WTC11 (cell line): ENCODE measurements at regions not wholly inside any gene's neighbourhood (a gene's known extent, or its start where the extent isn't known, plus 50 kb on each side); places are given as distances from the start of the nearest gene placed in this dataset.
"Not testable (repeated sequence)": the region's sequence is repeated elsewhere in the genome, so short reads cannot be mapped to it uniquely, and the experiment has no call there.

Experiments used
- ATAC-seq: fragments of 200-7000 bp; cut with Tn5 transposase; 2 replicates; pipeline ENCODE4 v1.10.0; 2021; ENCODE audit warnings: mild to moderate bottlenecking, moderate library complexity
- CTCF ChIA-PET: fragments of 300-600 bp; sonication (Branson Sonifier 250); formaldehyde crosslinking; loops from one replicate; lab custom pipeline; 2021; ENCODE audit warnings: antibody characterized with exemption; lab: Charles Lee
- POLR2A ChIA-PET: fragments of 350-600 bp; sonication (Branson Sonifier 250); formaldehyde crosslinking; loops from one replicate; lab custom pipeline; 2021; ENCODE audit warnings: antibody characterized with exemption; lab: Charles Lee
- DNase-seq: peaks from one replicate; pipeline ENCODE4 v3.0.0; 2021; ENCODE audit warnings: low spot score
- H3K27ac Mint-ChIP-seq: 2 replicates; pipeline ENCODE4 v1.8.0; 2021; ENCODE audit warnings: mixed read lengths
- H3K27me3 Mint-ChIP-seq: 2 replicates; pipeline ENCODE4 v1.8.0; 2021; ENCODE audit warnings: low read depth, mild to moderate bottlenecking, moderate library complexity, mixed read lengths
- H3K36me3 Mint-ChIP-seq: 2 replicates; pipeline ENCODE4 v1.8.0; 2021; ENCODE audit warnings: mixed read lengths
- H3K4me1 Mint-ChIP-seq: 2 replicates; pipeline ENCODE4 v1.8.0; 2022; ENCODE audit warnings: mixed read lengths
- H3K4me3 Mint-ChIP-seq: 2 replicates; pipeline ENCODE4 v1.8.0; 2021; ENCODE audit warnings: mild to moderate bottlenecking, moderate library complexity, mixed read lengths
- H3K9me3 Mint-ChIP-seq: 2 replicates; pipeline ENCODE4 v1.8.0; 2021; ENCODE audit warnings: mixed read lengths
- CBFB ChIP-seq: sonication (generic); formaldehyde crosslinking; IDR thresholded peaks from 2 replicates; pipeline ENCODE4 v1.8.1; 2022; ENCODE audit warnings: mild to moderate bottlenecking, low read depth, missing genetic modification reagents
- CREM ChIP-seq: sonication (generic); formaldehyde crosslinking; IDR thresholded peaks from 2 replicates; pipeline ENCODE4 v1.8.1; 2022; ENCODE audit warnings: mild to moderate bottlenecking, missing genetic modification reagents, moderate library complexity
- FOXK1 ChIP-seq: sonication (generic); formaldehyde crosslinking; IDR thresholded peaks from 2 replicates; pipeline ENCODE4 v1.8.0; 2022; ENCODE audit warnings: mild to moderate bottlenecking, moderate library complexity, missing genetic modification reagents
- GABPB1 ChIP-seq: sonication (generic); formaldehyde crosslinking; IDR thresholded peaks from 2 replicates; pipeline ENCODE4 v1.8.1; 2023; ENCODE audit warnings: mild to moderate bottlenecking, missing genetic modification reagents
- KAT7 ChIP-seq: sonication (generic); formaldehyde crosslinking; IDR thresholded peaks from 2 replicates; pipeline ENCODE4 v1.8.1; 2023; ENCODE audit warnings: missing genetic modification reagents, mild to moderate bottlenecking, borderline replicate concordance
- NFYB ChIP-seq: sonication (generic); formaldehyde crosslinking; conservative IDR thresholded peaks from 2 replicates; pipeline ENCODE4 v1.8.0; 2022; ENCODE audit warnings: low read depth, missing genetic modification reagents
- NR1H2 ChIP-seq: sonication (generic); formaldehyde crosslinking; IDR thresholded peaks from 2 replicates; pipeline ENCODE4 v1.9.0; 2021; ENCODE audit warnings: mild to moderate bottlenecking, moderate library complexity, missing genetic modification reagents
- NR3C1 ChIP-seq: sonication (generic); formaldehyde crosslinking; conservative IDR thresholded peaks from 2 replicates; pipeline ENCODE4 v1.8.1; 2023; ENCODE audit warnings: low read depth, mild to moderate bottlenecking, missing genetic modification reagents
- SMAD4 ChIP-seq: sonication (generic); formaldehyde crosslinking; IDR thresholded peaks from 2 replicates; pipeline ENCODE4 v1.8.0; 2022; ENCODE audit warnings: mild to moderate bottlenecking, missing genetic modification reagents
- TCF7 ChIP-seq: sonication (generic); formaldehyde crosslinking; IDR thresholded peaks from 2 replicates; pipeline ENCODE4 v1.8.0; 2022; ENCODE audit warnings: mild to moderate bottlenecking, low read depth, missing genetic modification reagents, moderate library complexity
- TP53 ChIP-seq: sonication (generic); formaldehyde crosslinking; IDR thresholded peaks from 2 replicates; pipeline ENCODE4 v1.8.1; 2023; ENCODE audit warnings: mild to moderate bottlenecking, missing genetic modification reagents
- TF ChIP-seq, protein P1 (sequence below): sonication (generic); formaldehyde crosslinking; IDR thresholded peaks from 2 replicates; pipeline ENCODE4 v1.8.1; 2023; ENCODE audit warnings: mild to moderate bottlenecking, moderate library complexity, missing genetic modification reagents
- TF ChIP-seq, protein P2 (sequence below): fragments of 250-450 bp; sonication (Bioruptor Pico); IDR thresholded peaks from 2 replicates; pipeline ENCODE4 v1.9.0; 2021; ENCODE audit warnings: mild to moderate bottlenecking
- TF ChIP-seq, protein P3 (sequence below): sonication (generic); formaldehyde crosslinking; IDR thresholded peaks from 2 replicates; pipeline ENCODE4 v1.8.1; 2023; ENCODE audit warnings: mild to moderate bottlenecking, missing genetic modification reagents, moderate library complexity
- TF ChIP-seq, protein P4 (sequence below): sonication (generic); formaldehyde crosslinking; IDR thresholded peaks from 2 replicates; pipeline ENCODE4 v1.8.1; 2022; ENCODE audit warnings: mild to moderate bottlenecking, missing genetic modification reagents, moderate library complexity, borderline replicate concordance

DNA sequence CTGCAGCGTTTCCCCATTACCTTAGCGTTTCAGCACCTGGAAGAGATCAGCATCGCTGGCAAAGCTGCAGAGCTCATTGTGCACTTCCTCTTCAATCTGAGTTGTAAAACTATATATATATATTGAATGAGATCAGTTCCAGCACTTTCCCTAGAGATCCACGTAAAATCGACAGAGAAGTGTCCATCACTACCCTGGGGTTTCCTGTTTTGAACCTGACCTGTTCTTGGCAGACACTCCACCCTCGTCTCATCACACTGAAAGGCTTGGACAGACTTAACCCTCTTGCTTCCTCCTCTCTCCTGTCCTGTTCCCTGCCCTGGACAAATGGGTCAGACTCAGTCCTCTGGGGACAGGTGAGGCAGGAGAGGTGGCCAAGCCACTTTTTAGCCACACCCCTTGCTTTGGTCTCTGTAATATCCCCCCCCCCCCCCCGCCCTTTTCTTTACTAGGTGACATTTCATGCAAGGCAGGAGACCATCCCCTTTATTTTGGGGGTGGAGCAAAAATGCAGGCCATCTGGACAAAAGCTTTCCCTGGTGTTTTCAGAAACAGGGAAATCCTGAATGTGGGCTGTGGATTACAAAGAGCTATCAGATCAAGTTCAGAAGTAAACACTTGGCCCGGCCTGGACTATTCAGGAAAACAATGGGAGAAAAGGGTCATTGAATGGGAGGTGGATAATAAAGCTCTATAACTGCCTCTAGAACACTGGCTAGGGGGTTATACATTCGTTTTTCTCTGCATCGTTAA lies 83.7 kb upstream of the KDM7A start (continued):
- TF ChIP-seq, protein P1, sequence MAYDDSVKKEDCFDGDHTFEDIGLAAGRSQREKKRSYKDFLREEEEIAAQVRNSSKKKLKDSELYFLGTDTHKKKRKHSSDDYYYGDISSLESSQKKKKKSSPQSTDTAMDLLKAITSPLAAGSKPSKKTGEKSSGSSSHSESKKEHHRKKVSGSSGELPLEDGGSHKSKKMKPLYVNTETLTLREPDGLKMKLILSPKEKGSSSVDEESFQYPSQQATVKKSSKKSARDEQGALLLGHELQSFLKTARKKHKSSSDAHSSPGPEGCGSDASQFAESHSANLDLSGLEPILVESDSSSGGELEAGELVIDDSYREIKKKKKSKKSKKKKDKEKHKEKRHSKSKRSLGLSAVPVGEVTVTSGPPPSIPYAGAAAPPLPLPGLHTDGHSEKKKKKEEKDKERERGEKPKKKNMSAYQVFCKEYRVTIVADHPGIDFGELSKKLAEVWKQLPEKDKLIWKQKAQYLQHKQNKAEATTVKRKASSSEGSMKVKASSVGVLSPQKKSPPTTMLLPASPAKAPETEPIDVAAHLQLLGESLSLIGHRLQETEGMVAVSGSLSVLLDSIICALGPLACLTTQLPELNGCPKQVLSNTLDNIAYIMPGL (CRISPR knock-in tag) = no peak

DNA sequence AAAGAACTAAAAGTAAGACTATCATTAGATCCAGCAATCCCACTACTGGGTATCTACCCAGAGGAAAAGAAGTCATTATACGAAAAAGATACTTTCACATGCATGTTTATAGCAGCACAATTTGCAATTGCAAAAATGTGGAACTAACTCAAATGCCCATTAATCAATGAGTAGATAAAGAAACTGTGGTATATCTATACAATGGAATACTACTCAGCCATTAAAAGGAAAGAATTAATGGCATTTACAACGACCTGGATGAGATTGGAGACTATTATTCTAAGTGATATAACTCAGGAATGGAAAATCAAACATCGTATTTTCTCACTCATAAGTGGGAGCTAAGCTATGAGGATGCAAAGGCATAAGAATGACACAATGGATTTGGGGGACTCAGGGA lies 80.5 kb upstream of the KDM7A start:
- not testable (repeated sequence) for ATAC-seq

DNA sequence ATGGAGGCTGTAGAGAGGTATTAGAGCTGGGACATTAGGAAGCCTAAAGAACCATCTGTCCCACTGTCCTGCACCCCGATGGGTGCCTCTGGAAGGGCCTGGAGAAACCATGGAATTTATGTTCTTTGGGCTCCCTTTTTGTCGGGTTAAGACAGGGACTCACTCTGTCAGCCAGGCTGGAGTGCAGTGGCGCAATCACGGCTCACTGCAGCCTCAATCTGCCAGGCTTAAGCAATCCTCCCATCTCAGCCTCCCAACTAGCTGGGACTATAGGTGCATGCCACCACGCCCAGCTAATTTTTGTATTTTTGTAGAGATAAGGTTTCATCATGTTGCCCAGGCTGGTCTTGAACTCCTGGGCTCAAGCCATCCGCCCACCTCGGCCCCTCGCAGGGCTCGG lies 78.2 kb upstream of the KDM7A start:
- CTCF ChIA-PET = interaction anchor here (0.8 to 1.2 kb wide), 2 partner anchors 12 to 392 kb away, joined by 4 to 5 read pairs; no protein-coding TSS in a partner anchor
- H3K9me3 Mint-ChIP-seq = peaks cover 20% of the 10 kb centered on the region
- H3K36me3 Mint-ChIP-seq, H3K4me1 Mint-ChIP-seq, H3K4me3 Mint-ChIP-seq, ATAC-seq, POLR2A ChIA-PET, H3K27ac Mint-ChIP-seq, DNase-seq, H3K27me3 Mint-ChIP-seq: not testable (repeated sequence)

More for the DNA sequence above, 80.5 kb upstream of the KDM7A start:
- CTCF ChIA-PET, DNase-seq, H3K4me1 Mint-ChIP-seq, H3K27ac Mint-ChIP-seq, H3K4me3 Mint-ChIP-seq, H3K27me3 Mint-ChIP-seq, H3K36me3 Mint-ChIP-seq: not testable (repeated sequence)
- POLR2A ChIA-PET = interaction anchor here (0.6 kb wide), 1 partner anchor 9 kb away, joined by 3 read pairs; no protein-coding TSS in a partner anchor
- peaks cover 20% of the 10 kb centered on the region for H3K9me3 Mint-ChIP-seq

DNA sequence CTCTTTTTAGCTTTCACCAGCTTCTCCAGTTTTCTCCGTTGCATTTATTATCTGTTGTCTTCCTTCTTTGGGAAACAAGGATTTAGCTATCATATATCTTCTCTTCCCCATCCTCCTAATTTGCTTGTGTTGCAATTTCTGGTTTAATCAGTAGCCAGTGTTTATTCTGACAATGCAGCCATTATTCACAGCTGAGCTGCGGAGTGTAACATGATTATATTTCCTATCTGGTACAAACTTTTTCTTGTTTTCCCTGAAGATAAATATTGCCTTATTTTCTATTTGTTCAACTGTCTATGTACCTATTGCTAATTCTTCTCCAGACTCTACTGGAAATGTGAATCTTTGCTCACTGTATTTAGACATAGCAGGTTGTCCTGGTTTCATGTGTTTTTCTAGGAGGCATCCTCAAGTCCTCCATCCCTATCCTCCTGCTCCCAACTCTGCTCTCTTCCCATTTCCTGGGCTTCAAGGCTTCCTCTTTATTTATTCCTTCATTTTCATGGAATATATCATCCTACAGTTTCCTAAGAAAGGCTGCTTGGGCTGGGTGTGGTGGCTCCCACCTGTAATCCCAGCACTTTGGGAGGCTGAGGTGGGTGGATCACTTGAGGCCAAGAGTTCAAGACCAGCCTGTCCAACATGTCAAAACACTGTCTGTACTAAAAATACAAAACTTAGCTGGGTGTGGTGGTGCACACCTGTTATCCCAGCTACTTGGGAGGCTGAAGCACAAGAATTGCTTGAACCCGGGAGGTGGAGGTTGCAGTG lies 72.4 kb upstream of the KDM7A start:
- ATAC-seq (no peak), DNase-seq (no peak)
- Mint-ChIP-seq H3K4me3 (no peak overlapping the region), H3K27me3 (no peaks in the 10 kb centered on the region; the same call in 1 of the 2 replicates), H3K36me3 (no peaks in the 10 kb centered on the region), H3K9me3 (no peaks in the 10 kb centered on the region), H3K27ac (no peak overlapping the region), H3K4me1 (no peaks in the 10 kb centered on the region)
- ChIA-PET POLR2A (no interaction called here), CTCF (no interaction called here)
- TF ChIP-seq FOXK1 = no peak
- peak; percentile 82 for TF ChIP-seq GABPB1
- TF ChIP-seq, protein P2, sequence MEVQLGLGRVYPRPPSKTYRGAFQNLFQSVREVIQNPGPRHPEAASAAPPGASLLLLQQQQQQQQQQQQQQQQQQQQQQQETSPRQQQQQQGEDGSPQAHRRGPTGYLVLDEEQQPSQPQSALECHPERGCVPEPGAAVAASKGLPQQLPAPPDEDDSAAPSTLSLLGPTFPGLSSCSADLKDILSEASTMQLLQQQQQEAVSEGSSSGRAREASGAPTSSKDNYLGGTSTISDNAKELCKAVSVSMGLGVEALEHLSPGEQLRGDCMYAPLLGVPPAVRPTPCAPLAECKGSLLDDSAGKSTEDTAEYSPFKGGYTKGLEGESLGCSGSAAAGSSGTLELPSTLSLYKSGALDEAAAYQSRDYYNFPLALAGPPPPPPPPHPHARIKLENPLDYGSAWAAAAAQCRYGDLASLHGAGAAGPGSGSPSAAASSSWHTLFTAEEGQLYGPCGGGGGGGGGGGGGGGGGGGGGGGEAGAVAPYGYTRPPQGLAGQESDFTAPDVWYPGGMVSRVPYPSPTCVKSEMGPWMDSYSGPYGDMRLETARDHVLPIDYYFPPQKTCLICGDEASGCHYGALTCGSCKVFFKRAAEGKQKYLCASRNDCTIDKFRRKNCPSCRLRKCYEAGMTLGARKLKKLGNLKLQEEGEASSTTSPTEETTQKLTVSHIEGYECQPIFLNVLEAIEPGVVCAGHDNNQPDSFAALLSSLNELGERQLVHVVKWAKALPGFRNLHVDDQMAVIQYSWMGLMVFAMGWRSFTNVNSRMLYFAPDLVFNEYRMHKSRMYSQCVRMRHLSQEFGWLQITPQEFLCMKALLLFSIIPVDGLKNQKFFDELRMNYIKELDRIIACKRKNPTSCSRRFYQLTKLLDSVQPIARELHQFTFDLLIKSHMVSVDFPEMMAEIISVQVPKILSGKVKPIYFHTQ (CRISPR knock-in tag) = no peak
- no peak for TF ChIP-seq TCF7 (CRISPR knock-in tag)

DNA sequence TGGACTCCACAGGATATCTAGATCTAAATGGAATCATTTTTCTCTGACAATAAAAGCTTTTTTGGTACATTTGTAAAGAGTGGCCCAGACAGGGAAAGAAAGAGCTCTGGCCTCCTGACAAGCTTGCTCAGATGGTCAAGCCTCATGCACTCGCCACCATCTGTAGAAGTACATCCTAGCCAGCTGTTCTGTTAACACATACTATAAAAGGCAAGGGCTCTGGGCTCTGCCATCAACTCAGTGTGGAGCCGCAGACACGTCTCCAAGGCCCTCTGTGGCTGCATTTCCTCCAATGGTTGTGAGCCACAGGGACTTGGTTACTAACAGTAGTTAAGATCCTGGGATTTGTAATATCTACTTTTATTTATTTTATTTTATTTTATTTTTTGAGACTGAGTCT lies 70.8 kb upstream of the KDM7A start:
- no peaks in the 10 kb centered on the region for H3K9me3 Mint-ChIP-seq
- ATAC-seq (no peak), DNase-seq (no peak)
- no peak overlapping the region for H3K4me3 Mint-ChIP-seq
- H3K4me1 Mint-ChIP-seq = no peaks in the 10 kb centered on the region
- ChIA-PET POLR2A (no interaction called here), CTCF (interaction anchor here (0.7 kb wide), 1 partner anchor 333 kb away, joined by 4 read pairs; no protein-coding TSS in a partner anchor)
- H3K36me3 Mint-ChIP-seq = no peaks in the 10 kb centered on the region
- no peak overlapping the region for H3K27ac Mint-ChIP-seq
- no peaks in the 10 kb centered on the region; the same call in 1 of the 2 replicates for H3K27me3 Mint-ChIP-seq
- TF ChIP-seq TP53 (CRISPR knock-in tag) = no peak
- TF ChIP-seq NR3C1 (CRISPR knock-in tag) = no peak
- TF ChIP-seq NR1H2 (CRISPR knock-in tag) = no peak
- TF ChIP-seq KAT7 (CRISPR knock-in tag) = no peak
- TF ChIP-seq, protein P3, sequence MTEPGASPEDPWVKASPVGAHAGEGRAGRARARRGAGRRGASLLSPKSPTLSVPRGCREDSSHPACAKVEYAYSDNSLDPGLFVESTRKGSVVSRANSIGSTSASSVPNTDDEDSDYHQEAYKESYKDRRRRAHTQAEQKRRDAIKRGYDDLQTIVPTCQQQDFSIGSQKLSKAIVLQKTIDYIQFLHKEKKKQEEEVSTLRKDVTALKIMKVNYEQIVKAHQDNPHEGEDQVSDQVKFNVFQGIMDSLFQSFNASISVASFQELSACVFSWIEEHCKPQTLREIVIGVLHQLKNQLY (CRISPR knock-in tag) = no peak
- TF ChIP-seq NFYB (CRISPR knock-in tag) = no peak
- TF ChIP-seq CBFB (CRISPR knock-in tag) = no peak
- TF ChIP-seq, protein P4, sequence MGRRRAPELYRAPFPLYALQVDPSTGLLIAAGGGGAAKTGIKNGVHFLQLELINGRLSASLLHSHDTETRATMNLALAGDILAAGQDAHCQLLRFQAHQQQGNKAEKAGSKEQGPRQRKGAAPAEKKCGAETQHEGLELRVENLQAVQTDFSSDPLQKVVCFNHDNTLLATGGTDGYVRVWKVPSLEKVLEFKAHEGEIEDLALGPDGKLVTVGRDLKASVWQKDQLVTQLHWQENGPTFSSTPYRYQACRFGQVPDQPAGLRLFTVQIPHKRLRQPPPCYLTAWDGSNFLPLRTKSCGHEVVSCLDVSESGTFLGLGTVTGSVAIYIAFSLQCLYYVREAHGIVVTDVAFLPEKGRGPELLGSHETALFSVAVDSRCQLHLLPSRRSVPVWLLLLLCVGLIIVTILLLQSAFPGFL = no peak
- no peak for TF ChIP-seq CREM (CRISPR knock-in tag)
- no peak for TF ChIP-seq SMAD4 (CRISPR knock-in tag)
